ENCODE measurements at regions not wholly inside any gene's neighbourhood (a gene's known extent, or its start where the extent isn't known, plus 50 kb on each side); places are given as distances from the start of the nearest gene placed in this dataset.

DNA sequence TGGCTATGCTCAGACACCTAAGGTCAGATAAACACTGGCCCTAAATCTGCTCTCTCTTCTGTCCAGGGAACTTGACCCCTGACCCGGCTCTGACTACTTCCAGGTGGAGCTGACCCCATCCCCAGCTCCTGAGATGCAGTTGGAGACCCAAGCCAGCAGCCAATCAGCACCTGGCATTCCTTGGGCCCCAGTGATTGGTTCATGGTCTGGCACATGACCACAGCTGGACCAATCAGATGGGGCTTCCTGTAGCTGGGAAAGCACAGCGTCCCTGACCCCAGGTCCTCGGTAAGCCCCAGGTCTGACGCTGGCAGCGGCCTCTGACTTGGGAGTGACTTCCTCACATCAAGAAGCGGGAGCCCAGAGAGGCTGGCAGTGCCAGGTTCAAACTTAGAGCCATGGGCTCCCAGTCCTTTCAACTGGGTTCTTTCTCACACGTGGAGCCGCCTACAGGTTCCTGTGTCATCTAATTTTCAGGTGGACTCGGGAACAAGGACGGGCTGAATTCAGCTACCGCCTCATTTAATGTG, 915.4 kb upstream of the TMEM132C start:
- DNase-seq (ENCODE audit: low spot score) = no peak
- in situ Hi-C loops (cut with MboI; ENCODE audit: low sequenced_read_pairs, unreplicated experiment) = no loop called here
- TF ChIP-seq, protein P1, sequence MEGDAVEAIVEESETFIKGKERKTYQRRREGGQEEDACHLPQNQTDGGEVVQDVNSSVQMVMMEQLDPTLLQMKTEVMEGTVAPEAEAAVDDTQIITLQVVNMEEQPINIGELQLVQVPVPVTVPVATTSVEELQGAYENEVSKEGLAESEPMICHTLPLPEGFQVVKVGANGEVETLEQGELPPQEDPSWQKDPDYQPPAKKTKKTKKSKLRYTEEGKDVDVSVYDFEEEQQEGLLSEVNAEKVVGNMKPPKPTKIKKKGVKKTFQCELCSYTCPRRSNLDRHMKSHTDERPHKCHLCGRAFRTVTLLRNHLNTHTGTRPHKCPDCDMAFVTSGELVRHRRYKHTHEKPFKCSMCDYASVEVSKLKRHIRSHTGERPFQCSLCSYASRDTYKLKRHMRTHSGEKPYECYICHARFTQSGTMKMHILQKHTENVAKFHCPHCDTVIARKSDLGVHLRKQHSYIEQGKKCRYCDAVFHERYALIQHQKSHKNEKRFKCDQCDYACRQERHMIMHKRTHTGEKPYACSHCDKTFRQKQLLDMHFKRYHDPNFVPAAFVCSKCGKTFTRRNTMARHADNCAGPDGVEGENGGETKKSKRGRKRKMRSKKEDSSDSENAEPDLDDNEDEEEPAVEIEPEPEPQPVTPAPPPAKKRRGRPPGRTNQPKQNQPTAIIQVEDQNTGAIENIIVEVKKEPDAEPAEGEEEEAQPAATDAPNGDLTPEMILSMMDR (IDR thresholded peaks at IDR 0.05; ENCODE audit: borderline replicate concordance, control extremely low read depth, extremely low read depth, insufficient read depth, missing control alignments) = no peak

GRCh38 chr12:127355061-127355841, 911.7 kb upstream of the TMEM132C start:
- in situ Hi-C loops (cut with MboI; ENCODE audit: low sequenced_read_pairs, unreplicated experiment) = no loop called here
- no peak for DNase-seq (ENCODE audit: low spot score)
- TF ChIP-seq, protein P1 (IDR thresholded peaks at IDR 0.05; ENCODE audit: borderline replicate concordance, control extremely low read depth, extremely low read depth, insufficient read depth, missing control alignments) = no peak

DNA sequence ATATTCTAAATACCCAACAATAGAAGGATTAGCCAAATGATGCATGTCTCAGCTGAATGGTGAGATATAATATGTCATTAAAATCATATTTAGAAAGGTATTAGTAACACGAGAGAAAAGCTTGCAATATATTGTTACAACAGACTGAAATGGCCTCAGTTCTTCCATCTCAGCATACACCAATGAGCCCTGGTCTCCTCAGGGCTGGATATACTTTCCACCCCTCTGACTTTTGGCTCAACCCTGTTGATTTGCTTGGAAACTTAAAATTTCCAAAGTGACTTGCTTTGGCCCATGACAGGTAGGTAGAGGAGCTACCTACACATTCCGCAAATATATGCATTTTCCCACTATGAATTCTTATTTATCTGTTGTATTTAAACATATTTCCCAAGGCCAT, 908.1 kb upstream of the TMEM132C start:
- in situ Hi-C loops (cut with MboI; ENCODE audit: low sequenced_read_pairs, unreplicated experiment) = no loop called here
- DNase-seq (ENCODE audit: low spot score) = no peak
- TF ChIP-seq, protein P1 (IDR thresholded peaks at IDR 0.05; ENCODE audit: borderline replicate concordance, control extremely low read depth, extremely low read depth, insufficient read depth, missing control alignments) = no peak

- no peak for DNase-seq (ENCODE audit: low spot score)
- in situ Hi-C loops (cut with MboI; ENCODE audit: low sequenced_read_pairs, unreplicated experiment) = no loop called here
- TF ChIP-seq, protein P1 (IDR thresholded peaks at IDR 0.05; ENCODE audit: borderline replicate concordance, control extremely low read depth, extremely low read depth, insufficient read depth, missing control alignments) = no peak
These were observed 906.4 kb upstream of the TMEM132C start for GRCh38 chr12:127360580-127360979.

GRCh38 chr12:127362121-127362520, 904.8 kb upstream of the TMEM132C start:
- DNase-seq (ENCODE audit: low spot score) = no peak
- in situ Hi-C loops (cut with MboI; ENCODE audit: low sequenced_read_pairs, unreplicated experiment) = no loop called here
- TF ChIP-seq, protein P1 (IDR thresholded peaks at IDR 0.05; ENCODE audit: borderline replicate concordance, control extremely low read depth, extremely low read depth, insufficient read depth, missing control alignments) = no peak

GRCh38 chr12:127363392-127363791, 903.6 kb upstream of the TMEM132C start:
- DNase-seq (ENCODE audit: low spot score) = no peak
- in situ Hi-C loops (cut with MboI; ENCODE audit: low sequenced_read_pairs, unreplicated experiment) = no loop called here
- TF ChIP-seq, protein P1 (IDR thresholded peaks at IDR 0.05; ENCODE audit: borderline replicate concordance, control extremely low read depth, extremely low read depth, insufficient read depth, missing control alignments) = no peak

All from GM13976 (cell line).